ENCODE measurements at regions not wholly inside any gene's neighbourhood (a gene's known extent, or its start where the extent isn't known, plus 50 kb on each side); places are given as distances from the start of the nearest gene placed in this dataset.

DNA sequence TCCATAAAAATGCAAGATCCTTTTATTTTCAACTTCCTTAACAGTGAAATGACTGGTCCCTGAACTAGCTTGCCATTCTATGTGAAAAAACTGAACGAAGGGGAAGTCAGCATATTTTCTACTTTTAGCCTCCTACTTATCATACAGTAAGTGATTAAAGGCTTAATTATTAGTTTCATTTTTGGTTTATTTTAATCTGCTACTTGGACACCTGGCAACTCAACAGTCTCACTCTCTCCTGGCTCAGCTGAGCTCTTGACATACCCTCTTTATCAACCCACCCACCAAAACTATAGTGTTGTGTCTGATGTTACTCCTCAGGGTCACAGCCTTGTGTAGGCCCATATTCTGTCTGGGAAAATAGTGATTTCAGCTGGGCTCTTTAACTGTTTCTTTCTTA, 86.2 kb upstream of the CPXCR1 start:
- Histone ChIP-seq H3K27ac (ENCODE audit: low read depth, low read length) (no peak overlapping the region), H3K79me2 (ENCODE audit: insufficient read depth, low read length) (no peaks in the 10 kb centered on the region), H3K4me2 (ENCODE audit: insufficient read depth, low read length) (no peak overlapping the region), H3K9me3 (ENCODE audit: low read depth, low read length) (no peaks in the 10 kb centered on the region), H2AFZ (ENCODE audit: low read length) (no peak overlapping the region), H3K4me3 (ENCODE audit: insufficient read depth, low read length) (no peak overlapping the region), H4K20me1 (ENCODE audit: insufficient read depth, low read length) (no peaks in the 10 kb centered on the region), H3K27me3 (ENCODE audit: insufficient read depth, low read length) (no peaks in the 10 kb centered on the region), H3K4me1 (ENCODE audit: insufficient read depth, low read length) (no peaks in the 10 kb centered on the region), H3K36me3 (ENCODE audit: insufficient read depth, low read length) (no peaks in the 10 kb centered on the region)
- TF ChIP-seq, protein P1, sequence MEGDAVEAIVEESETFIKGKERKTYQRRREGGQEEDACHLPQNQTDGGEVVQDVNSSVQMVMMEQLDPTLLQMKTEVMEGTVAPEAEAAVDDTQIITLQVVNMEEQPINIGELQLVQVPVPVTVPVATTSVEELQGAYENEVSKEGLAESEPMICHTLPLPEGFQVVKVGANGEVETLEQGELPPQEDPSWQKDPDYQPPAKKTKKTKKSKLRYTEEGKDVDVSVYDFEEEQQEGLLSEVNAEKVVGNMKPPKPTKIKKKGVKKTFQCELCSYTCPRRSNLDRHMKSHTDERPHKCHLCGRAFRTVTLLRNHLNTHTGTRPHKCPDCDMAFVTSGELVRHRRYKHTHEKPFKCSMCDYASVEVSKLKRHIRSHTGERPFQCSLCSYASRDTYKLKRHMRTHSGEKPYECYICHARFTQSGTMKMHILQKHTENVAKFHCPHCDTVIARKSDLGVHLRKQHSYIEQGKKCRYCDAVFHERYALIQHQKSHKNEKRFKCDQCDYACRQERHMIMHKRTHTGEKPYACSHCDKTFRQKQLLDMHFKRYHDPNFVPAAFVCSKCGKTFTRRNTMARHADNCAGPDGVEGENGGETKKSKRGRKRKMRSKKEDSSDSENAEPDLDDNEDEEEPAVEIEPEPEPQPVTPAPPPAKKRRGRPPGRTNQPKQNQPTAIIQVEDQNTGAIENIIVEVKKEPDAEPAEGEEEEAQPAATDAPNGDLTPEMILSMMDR (IDR thresholded peaks at IDR 0.05; ENCODE audit: extremely low read depth, low read depth, low read length): no peak
- DNase-seq (ENCODE audit: insufficient read length, low spot score, missing footprints): no peak

DNA sequence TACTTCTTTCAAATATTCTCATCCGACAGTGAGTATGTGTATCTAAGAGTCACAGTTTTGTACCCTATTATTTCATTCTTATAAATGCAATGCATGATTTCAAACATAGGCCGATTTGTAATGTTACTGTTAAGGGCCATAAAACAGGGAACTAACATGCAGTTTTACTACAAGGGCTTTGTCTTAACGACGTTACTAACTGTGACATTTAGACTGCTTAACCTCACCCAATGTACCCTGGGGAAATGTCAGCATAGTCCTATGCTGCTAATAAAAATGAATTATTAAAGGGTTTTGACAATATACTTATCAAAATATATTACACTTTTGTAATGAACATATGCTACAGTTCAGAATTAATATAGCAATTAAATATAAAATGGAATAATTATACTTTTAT, 74.8 kb upstream of the CPXCR1 start:
- Histone ChIP-seq H3K79me2 (ENCODE audit: insufficient read depth, low read length) (no peaks in the 10 kb centered on the region), H3K4me2 (ENCODE audit: insufficient read depth, low read length) (no peak overlapping the region), H3K27me3 (ENCODE audit: insufficient read depth, low read length) (no peaks in the 10 kb centered on the region), H3K9me3 (ENCODE audit: low read depth, low read length) (no peaks in the 10 kb centered on the region), H3K36me3 (ENCODE audit: insufficient read depth, low read length) (no peaks in the 10 kb centered on the region), H4K20me1 (ENCODE audit: insufficient read depth, low read length) (no peaks in the 10 kb centered on the region), H3K4me1 (ENCODE audit: insufficient read depth, low read length) (no peaks in the 10 kb centered on the region), H2AFZ (ENCODE audit: low read length) (no peak overlapping the region), H3K27ac (ENCODE audit: low read depth, low read length) (no peak overlapping the region), H3K4me3 (ENCODE audit: insufficient read depth, low read length) (no peak overlapping the region)
- DNase-seq (ENCODE audit: insufficient read length, low spot score, missing footprints): no peak
- TF ChIP-seq, protein P1 (IDR thresholded peaks at IDR 0.05; ENCODE audit: extremely low read depth, low read depth, low read length): no peak

Measured in osteoblast (primary cell).